Muscle layer of colon (tissue), 2 donors: ENCODE measurements at regions not wholly inside any gene's neighbourhood (a gene's known extent, or its start where the extent isn't known, plus 50 kb on each side); places are given as distances from the start of the nearest gene placed in this dataset.

ENCODE experiments used
- H3K27ac ChIP-seq: one replicate; pipeline ENCODE4 v1.7.0; 2013; ENCODE audit warnings: low read depth, mild to moderate bottlenecking, low read length, moderate library complexity
- H3K27me3 ChIP-seq, 2 donors: one replicate each; pipeline ENCODE4 v1.7.0; 2013; ENCODE audit warnings: low read length in 2 of 2, mild to moderate bottlenecking in 2 of 2; ENCODE audit not compliant: insufficient read depth in 2 of 2, control insufficient read depth in 1 of 2
- H3K36me3 ChIP-seq: one replicate; pipeline ENCODE4 v1.7.0; 2013; ENCODE audit warnings: mild to moderate bottlenecking, low read length; ENCODE audit not compliant: insufficient read depth
- H3K4me1 ChIP-seq: one replicate; pipeline ENCODE4 v1.7.0; 2013; ENCODE audit warnings: mild to moderate bottlenecking, low read length; ENCODE audit not compliant: insufficient read depth
- H3K4me3 ChIP-seq, 2 donors: one replicate each; pipeline ENCODE4 v1.7.0; 2013; ENCODE audit warnings: low read length in 2 of 2, low read depth in 1 of 2, mild to moderate bottlenecking in 1 of 2, moderate library complexity in 1 of 2
- H3K9ac ChIP-seq: one replicate; pipeline ENCODE4 v1.7.0; 2013; ENCODE audit warnings: low read length
- H3K9me3 ChIP-seq: one replicate; pipeline ENCODE4 v1.7.0; 2013; ENCODE audit warnings: mild to moderate bottlenecking, low read length
- donor health status: abdominal sarcoma.
- donor health status: Adenocarcinoma of cecum.

DNA sequence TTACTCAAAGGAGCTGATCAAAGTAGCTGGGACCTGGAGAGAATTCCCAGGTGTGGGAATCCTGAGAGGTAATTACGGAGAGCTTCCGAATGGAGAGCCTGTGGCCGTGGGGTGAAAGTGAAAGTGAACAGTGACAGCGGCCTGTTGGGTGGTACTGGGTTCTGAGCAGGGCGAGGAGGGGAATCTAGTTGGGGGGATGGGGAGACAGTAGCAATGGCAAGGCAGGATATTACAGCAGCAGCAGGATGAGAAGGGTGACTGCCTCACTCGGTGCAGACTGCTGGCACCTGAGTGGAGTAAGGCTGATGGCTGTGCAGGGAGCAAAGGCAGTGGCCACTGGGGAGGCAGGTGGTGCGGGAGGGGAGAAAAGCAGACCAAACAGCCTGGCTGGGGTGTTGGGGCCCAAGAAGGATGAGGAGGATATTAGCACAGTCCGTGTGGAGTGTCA, 70.3 kb upstream of the PRDX6 start:
- H3K27ac ChIP-seq: no peak overlapping the region
- H3K4me3 ChIP-seq: peak overlapping the region in 1 of 2 donors; percentile 44
- H3K4me1 ChIP-seq: peaks cover 22% of the 10 kb centered on the region
- no peaks in the 10 kb centered on the region for H3K27me3 ChIP-seq
- H3K9me3 ChIP-seq: no peaks in the 10 kb centered on the region
- H3K36me3 ChIP-seq: no peaks in the 10 kb centered on the region
- H3K9ac ChIP-seq: no peak overlapping the region

DNA sequence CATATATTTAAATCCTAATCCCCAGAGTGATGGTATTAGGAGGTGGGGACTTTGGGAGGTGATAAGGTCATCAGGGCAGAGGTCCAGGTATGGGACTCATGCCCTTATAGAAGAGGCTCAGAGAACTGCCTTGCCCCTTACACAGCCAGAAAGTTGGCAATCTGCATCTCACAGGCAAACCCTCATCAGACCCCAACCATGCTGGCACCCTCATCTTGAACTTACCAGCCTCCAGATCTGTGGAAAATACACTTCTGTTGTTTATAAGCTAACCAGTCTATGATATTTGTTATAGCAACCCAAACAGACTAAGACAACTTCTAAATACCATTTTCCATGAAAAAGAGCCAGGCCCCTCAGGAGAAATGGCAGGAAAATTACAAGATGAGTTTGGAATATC, 69.3 kb upstream of the PRDX6 start:
- H3K36me3 ChIP-seq: no peaks in the 10 kb centered on the region
- no peak overlapping the region for H3K4me3 ChIP-seq
- no peak overlapping the region for H3K27ac ChIP-seq
- no peak overlapping the region for H3K9ac ChIP-seq
- no peaks in the 10 kb centered on the region for H3K27me3 ChIP-seq
- H3K4me1 ChIP-seq: peaks cover 12% of the 10 kb centered on the region
- no peaks in the 10 kb centered on the region for H3K9me3 ChIP-seq

DNA sequence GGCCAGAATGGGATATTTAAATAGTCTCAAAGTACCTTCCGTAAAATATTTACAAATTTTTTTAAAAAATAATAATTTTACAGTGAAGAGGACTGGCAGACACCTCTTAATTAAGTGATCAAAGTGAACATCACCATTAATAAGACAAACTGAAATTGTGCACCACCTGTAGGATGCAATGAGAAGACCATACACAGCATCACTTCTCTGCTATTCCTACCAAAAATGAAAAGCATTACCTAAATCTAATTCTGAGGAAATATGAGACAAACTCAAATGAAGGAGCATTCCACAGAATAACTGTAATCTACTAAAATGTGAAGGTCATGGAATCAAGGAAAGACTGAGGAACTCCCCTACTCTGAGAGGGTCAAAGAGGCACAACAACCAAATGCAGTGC, 68.2 kb upstream of the PRDX6 start:
- no peaks in the 10 kb centered on the region for H3K9me3 ChIP-seq
- H3K27ac ChIP-seq: no peak overlapping the region

DNA sequence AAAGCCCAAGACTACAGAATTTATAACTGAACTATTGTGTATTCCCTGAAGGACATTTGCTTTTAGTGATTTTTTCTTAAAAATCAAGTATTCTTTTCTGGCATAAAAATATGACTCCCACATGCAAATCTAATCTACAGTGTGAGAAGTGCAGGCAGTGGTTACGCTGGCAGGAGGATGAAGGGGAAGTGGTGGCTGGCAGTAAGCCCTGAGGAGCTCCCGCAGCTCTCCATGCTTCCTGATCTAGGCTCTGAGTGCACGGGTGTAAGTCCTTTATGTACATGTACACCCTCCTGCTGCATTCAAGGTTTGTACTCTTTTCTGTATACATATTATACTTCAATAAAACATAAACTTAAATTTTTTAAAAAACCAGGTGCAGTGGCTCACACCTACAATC, 67.5 kb upstream of the PRDX6 start:
- Histone ChIP-seq H3K4me1 (peaks cover 12% of the 10 kb centered on the region), H3K9ac (no peak overlapping the region)

More for the DNA sequence above, 68.2 kb upstream of the PRDX6 start:
- no peak overlapping the region for H3K9ac ChIP-seq
- no peak overlapping the region for H3K4me3 ChIP-seq
- H3K4me1 ChIP-seq: peaks cover 12% of the 10 kb centered on the region
- no peaks in the 10 kb centered on the region for H3K36me3 ChIP-seq
- no peaks in the 10 kb centered on the region for H3K27me3 ChIP-seq

DNA sequence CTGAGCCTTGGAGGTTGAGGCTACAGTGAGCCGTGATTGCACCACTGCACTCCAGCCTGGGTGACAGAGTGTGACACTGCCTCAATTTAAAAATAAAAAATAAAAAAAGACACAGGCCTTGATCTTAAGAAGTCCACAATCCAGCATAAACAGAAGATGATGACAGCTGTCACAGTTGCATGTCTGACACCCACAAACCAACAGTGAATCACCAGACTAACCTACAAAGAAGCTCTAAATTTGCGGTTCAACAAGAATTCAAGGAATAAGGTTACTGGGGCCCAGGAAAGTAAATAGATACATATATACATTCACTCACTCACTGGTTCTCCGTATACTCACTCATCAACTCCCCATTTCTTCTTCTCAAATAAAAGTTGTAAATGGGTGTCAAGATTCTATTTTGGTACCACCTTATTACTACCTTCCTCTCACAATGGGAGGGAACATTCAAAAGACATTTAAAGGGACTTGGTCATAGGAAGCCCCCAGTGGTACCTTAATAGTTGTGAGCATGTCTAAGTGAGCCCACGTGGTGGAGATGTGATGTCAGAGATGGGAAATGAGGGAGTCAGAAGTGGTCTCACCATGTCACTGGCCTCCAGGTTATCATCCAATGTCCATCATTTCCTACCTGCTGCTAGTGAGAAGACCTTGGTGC, 66.9 kb upstream of the PRDX6 start:
- H3K27ac ChIP-seq: no peak overlapping the region

More for the DNA sequence above, 67.5 kb upstream of the PRDX6 start:
- no peaks in the 10 kb centered on the region for H3K36me3 ChIP-seq
- H3K27me3 ChIP-seq: no peaks in the 10 kb centered on the region
- H3K4me3 ChIP-seq: no peak overlapping the region
- H3K27ac ChIP-seq: no peak overlapping the region
- H3K9me3 ChIP-seq: no peaks in the 10 kb centered on the region

DNA sequence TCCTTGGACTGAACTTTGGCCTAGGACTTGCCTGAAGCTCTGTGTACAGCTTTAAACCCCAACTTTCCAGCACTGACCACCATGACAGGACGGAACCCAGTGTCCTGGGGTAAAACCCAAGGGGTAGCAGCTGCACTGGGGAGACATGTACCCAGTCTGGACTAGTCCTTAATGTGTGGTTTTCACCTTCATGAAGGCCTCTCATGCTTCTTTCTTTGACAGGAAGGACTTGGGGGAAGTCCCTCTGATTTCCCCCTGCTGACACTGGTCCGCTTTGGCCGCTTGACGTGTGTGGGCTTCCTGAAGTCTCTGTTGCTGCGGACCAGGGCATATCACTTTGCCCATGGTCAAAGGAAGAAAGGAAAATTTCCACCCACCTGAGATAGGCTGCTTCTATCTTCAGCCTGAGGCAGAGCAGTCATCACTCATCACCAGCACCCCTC, 66.3 kb upstream of the PRDX6 start:
- H3K27me3 ChIP-seq: no peaks in the 10 kb centered on the region
- H3K9ac ChIP-seq: no peak overlapping the region
- no peak overlapping the region for H3K27ac ChIP-seq
- no peaks in the 10 kb centered on the region for H3K36me3 ChIP-seq
- peaks cover 2% of the 10 kb centered on the region for H3K4me1 ChIP-seq
- H3K4me3 ChIP-seq: no peak overlapping the region
- no peaks in the 10 kb centered on the region for H3K9me3 ChIP-seq

More for the DNA sequence above, 66.9 kb upstream of the PRDX6 start:
- Histone ChIP-seq H3K4me3 (no peak overlapping the region), H3K27me3 (no peaks in the 10 kb centered on the region), H3K9me3 (no peaks in the 10 kb centered on the region), H3K4me1 (peaks cover 7% of the 10 kb centered on the region), H3K9ac (no peak overlapping the region), H3K36me3 (no peaks in the 10 kb centered on the region)

DNA sequence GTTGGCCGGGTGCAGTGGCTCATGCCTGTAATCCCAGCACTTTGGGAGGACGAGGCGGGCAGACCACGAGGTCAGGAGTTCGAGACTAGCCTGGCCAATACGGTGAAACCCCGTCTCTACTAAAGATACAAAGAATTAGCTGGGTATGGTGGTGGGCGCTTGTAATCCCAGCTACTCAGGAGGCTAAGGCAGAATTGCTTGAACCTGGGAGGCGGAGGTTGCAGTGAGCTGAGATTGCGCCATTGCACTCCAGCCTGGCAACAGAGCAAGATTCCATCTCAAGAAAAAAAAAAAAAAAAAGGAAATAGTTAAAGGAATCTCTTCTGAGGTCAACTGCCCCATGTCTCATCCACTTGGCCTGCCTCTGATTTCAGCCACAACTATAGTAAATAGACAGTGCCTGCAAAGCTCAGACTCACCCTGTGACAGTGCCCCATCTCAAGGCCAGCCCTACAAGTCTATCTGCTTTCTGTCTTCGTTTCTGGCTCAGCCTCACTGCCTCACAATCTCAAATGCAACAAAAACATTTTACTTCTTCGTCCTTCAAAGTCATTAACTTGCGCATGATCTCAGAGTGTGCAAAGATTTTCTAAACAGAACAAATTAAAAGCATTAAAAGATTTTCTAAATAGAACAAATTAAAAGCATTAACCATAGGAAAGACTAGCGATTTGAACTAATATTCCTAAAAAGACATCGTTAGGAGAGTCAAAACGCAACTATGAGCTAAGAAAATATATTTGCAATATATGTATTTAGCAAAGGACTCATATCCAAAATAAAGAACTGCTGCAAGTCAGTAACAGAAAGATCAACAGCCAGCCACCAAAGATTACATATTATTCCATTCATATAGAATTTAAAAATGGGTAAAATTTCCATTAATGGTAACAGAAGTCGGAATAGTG, 65.0 kb upstream of the PRDX6 start:
- H3K9ac ChIP-seq: no peak overlapping the region

DNA sequence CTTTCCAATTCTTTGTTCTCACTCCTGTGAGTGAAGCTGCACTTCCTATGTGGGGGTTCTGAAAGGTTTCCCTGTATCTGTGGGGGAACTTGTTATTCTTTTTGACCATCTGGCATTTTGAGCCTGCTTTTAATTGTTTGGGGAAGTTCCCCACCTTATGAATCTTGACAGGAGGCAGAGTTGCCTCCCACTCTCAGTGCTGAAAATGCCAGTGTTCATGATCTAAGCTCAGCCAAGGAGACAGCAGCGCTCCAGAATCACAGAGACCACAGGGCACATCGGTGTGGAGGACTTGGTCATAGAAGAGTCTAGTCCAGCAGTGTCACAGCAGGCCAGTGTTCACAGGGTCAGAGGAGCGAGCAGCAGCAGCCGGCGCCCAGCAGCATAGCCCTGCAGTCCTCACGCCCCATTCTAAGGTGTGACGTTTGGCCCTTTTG, 63.8 kb upstream of the PRDX6 start:
- no peaks in the 10 kb centered on the region for H3K9me3 ChIP-seq
- H3K36me3 ChIP-seq: peaks cover 3% of the 10 kb centered on the region
- H3K27ac ChIP-seq: no peak overlapping the region
- no peaks in the 10 kb centered on the region for H3K4me1 ChIP-seq
- no peaks in the 10 kb centered on the region for H3K27me3 ChIP-seq
- no peak overlapping the region for H3K9ac ChIP-seq
- no peak overlapping the region for H3K4me3 ChIP-seq

More for the DNA sequence above, 65.0 kb upstream of the PRDX6 start:
- H3K4me3 ChIP-seq: no peak overlapping the region
- H3K4me1 ChIP-seq: no peaks in the 10 kb centered on the region
- no peaks in the 10 kb centered on the region for H3K27me3 ChIP-seq
- H3K9me3 ChIP-seq: no peaks in the 10 kb centered on the region
- no peak overlapping the region for H3K27ac ChIP-seq
- H3K36me3 ChIP-seq: no peaks in the 10 kb centered on the region

DNA sequence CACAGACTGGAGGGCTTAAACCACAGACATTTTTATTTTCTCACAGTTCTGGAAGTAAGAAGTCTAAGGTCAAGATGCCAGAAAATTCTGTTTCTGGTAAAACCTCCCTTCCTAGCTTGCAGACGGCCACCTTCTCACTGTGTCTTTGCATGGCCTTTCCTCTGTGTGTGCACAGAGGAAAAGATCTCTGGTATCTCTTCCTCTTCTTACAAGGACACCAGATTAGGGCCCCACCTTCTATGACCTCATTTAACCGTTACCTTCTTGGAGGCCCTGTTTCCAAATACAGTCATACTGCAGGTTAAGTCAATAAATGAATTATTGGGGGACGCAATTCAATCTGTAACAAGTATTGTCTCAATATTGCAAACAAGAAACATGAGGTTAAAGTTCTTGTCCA, 63.0 kb upstream of the PRDX6 start:
- Histone ChIP-seq H3K27me3 (no peaks in the 10 kb centered on the region), H3K4me1 (no peaks in the 10 kb centered on the region), H3K9ac (no peak overlapping the region), H3K4me3 (no peak overlapping the region), H3K9me3 (no peaks in the 10 kb centered on the region), H3K36me3 (peaks cover 3% of the 10 kb centered on the region), H3K27ac (no peak overlapping the region)

DNA sequence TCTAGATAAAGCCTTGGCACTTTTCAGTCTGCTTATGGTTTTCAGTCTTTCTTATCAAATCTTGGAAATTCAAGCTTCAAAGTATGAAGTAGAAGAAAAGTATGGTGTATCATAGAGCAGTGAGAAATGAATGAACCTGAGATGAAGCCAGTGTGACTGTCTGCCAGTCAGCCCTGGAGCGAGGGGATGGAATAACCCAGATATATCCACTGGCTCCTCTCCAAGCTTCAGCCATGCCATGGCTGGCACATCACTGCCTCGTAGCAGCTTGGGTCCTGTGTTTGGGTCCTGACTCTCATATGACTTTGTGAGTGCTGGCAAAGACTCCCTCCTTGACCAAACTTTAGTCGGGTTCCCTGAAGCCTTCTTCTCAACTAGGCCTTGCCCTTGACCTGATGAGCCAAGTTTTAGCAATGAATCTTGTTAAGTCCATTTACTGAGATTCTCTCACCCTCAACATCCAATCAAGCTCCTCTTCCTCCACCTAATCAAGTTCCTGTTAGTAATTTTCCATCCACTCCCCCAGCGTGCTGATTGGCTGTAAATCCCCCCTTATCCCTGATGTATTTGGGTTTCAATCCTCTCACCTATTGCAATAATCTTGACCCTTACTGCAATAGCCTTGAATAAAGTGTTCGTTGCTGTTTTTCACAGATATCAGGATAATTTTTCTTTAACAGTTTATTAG, 62.5 kb upstream of the PRDX6 start:
- Histone ChIP-seq H3K27me3 (no peaks in the 10 kb centered on the region), H3K4me1 (no peaks in the 10 kb centered on the region), H3K9ac (no peak overlapping the region), H3K36me3 (peaks cover 3% of the 10 kb centered on the region), H3K4me3 (no peak overlapping the region), H3K9me3 (no peaks in the 10 kb centered on the region), H3K27ac (no peak overlapping the region)

DNA sequence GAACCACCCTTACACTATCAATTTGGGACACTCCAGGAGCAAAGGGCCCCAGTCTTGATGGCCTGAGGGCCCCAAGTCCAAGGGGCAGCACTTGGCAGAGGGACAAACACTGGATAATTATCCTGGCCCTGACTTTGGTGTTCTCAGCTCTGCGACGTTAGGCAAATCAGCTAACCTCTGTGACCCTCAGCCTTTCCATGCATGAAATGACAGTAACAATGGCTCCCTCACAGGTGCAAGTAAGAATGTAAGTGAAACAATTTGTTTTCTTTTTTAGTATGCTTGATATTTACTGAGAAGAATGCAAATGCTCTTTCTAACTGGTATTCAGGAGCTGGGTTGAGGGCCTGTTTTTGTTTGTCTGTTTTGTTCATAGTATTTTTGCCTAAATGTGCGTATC, 61.6 kb upstream of the PRDX6 start:
- Histone ChIP-seq H3K9ac (no peak overlapping the region), H3K4me1 (no peaks in the 10 kb centered on the region), H3K27ac (no peak overlapping the region), H3K27me3 (no peaks in the 10 kb centered on the region), H3K9me3 (no peaks in the 10 kb centered on the region), H3K36me3 (peaks cover 3% of the 10 kb centered on the region), H3K4me3 (no peak overlapping the region)
